D721Med (cell line): ENCODE measurements at regions not wholly inside any gene's neighbourhood (a gene's known extent, or its start where the extent isn't known, plus 50 kb on each side); places are given as distances from the start of the nearest gene placed in this dataset.

ENCODE experiments used
- DNase-seq: peaks from one replicate; pipeline ENCODE4 v3.0.0; 2011; ENCODE audit warnings: low spot score; ENCODE audit not compliant: insufficient read length
- FAIRE-seq: peaks from 2 replicates; lab custom pipeline; 2011; peaks lifted over from hg19 to GRCh38; lab: Jason Lieb, UNC
- CTCF ChIP-seq: IDR thresholded peaks from 2 replicates; pipeline ENCODE4 v1.5.1; 2012; ENCODE audit warnings: mild to moderate bottlenecking, control low read depth; ENCODE audit not compliant: insufficient read depth; ENCODE audit errors: missing control alignments

DNA sequence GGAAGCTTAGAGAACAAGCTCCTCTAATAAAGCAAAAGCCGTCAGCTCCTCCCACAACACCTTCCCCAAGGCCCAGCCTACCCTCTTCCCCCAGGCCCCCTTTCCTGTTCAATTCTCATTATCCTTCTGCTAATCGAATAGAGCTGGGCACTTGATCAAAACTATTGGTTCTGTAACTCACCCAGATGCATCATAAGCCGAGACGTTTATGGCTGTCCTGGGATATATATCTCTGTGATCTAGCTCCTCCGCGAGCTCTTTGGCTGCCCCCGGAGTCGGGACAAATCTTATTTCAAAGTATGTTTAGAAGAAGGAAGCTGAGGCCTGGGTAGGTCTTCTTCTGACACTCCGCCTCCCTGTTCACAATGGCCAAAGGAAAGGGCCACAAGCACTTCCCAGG is 88.3 kb upstream of the KLHL29 start:
- DNase-seq (no peak), FAIRE-seq (no peak)
- no peak for TF ChIP-seq CTCF

DNA sequence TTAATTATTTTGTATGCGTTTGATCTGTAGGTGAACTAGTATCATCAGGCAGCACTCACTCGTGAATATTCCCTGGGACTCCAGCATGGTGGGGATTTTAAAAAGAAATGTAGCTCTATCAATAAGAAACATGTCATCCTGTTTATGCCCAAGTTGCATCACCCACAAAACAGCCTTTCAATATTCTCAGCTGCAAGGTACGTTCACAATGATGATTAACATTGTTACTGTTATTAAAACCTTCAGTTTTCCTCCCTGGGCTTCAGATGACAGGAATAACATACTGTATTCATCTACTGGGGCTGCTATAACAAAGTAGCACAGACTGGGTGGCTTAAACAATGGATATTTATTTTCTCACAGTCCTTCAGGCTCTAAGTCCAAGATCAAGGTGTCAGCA is 87.9 kb upstream of the KLHL29 start:
- FAIRE-seq (no peak), DNase-seq (no peak)
- TF ChIP-seq CTCF = no peak

GRCh38 chr2:23298551-23298950 is 86.4 kb upstream of the KLHL29 start:
- TF ChIP-seq CTCF = no peak
- FAIRE-seq = no peak
- DNase-seq = no peak

- DNase-seq = no peak
- TF ChIP-seq CTCF = no peak
- no peak for FAIRE-seq
Measured at GRCh38 chr2:23299476-23300195, 85.3 kb upstream of the KLHL29 start.

- no peak for TF ChIP-seq CTCF
- no peak for FAIRE-seq
- DNase-seq = no peak
Measured at GRCh38 chr2:23301136-23301535, 83.8 kb upstream of the KLHL29 start.

DNA sequence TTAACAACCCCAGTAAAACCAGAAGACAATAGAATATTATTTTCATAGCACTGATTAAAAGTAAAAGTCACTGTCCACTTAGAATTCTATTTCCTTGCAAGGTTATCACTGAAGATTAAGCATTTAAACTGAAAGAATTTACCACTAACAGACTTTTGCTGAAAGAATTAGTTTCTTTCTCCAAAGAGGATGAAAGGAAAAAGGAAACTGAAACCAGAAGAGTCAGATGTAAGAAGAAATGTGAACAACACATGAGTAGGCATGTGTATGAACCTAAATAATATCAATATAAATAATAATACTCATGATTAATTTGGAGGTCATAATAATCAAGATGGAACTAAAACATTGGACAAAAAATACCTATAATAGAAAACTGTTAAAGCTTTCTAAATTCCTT is 82.4 kb upstream of the KLHL29 start:
- DNase-seq (no peak), FAIRE-seq (no peak)
- no peak for TF ChIP-seq CTCF

- FAIRE-seq = no peak
- DNase-seq = no peak
Measured at GRCh38 chr2:23306401-23306800, 78.6 kb upstream of the KLHL29 start.

More at GRCh38 chr2:23306401-23306800, 78.6 kb upstream of the KLHL29 start:
- TF ChIP-seq CTCF = no peak
